Body of pancreas (tissue), 4 donors: ENCODE measurements at regions not wholly inside any gene's neighbourhood (a gene's known extent, or its start where the extent isn't known, plus 50 kb on each side); places are given as distances from the start of the nearest gene placed in this dataset.

Experiments
- POLR2A ChIP-seq, 3 donors: fragments of 450-650 bp; IDR thresholded peaks; one replicate each; pipeline ENCODE4 v1.6.1; 2016; ENCODE audit warnings: antibody characterized with exemption in 3 of 3, mild to moderate bottlenecking in 2 of 3
- TF ChIP-seq, protein P1 (sequence below), 7 experiments: fragments of 450-650 bp in 4 of 7; fragments of 200-600 bp in 3 of 7; sonication (generic) in 3 of 7; IDR thresholded peaks; one replicate each; pipeline ENCODE4 v1.5.1; 2016 to 2019; ENCODE audit warnings: antibody characterized with exemption in 7 of 7

- TF ChIP-seq, protein P1, sequence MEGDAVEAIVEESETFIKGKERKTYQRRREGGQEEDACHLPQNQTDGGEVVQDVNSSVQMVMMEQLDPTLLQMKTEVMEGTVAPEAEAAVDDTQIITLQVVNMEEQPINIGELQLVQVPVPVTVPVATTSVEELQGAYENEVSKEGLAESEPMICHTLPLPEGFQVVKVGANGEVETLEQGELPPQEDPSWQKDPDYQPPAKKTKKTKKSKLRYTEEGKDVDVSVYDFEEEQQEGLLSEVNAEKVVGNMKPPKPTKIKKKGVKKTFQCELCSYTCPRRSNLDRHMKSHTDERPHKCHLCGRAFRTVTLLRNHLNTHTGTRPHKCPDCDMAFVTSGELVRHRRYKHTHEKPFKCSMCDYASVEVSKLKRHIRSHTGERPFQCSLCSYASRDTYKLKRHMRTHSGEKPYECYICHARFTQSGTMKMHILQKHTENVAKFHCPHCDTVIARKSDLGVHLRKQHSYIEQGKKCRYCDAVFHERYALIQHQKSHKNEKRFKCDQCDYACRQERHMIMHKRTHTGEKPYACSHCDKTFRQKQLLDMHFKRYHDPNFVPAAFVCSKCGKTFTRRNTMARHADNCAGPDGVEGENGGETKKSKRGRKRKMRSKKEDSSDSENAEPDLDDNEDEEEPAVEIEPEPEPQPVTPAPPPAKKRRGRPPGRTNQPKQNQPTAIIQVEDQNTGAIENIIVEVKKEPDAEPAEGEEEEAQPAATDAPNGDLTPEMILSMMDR (IDR thresholded peaks at IDR 0.05), result no peak
- no peak for TF ChIP-seq POLR2A (IDR thresholded peaks at IDR 0.05)
These were observed 354.7 kb upstream of the SPANXN4 start for GRCh38 chrX:142671036-142671435.
